HG02943 (cell line): ENCODE measurements at regions not wholly inside any gene's neighbourhood (a gene's known extent, or its start where the extent isn't known, plus 50 kb on each side); places are given as distances from the start of the nearest gene placed in this dataset.
"Not testable (repeated sequence)": the region's sequence is repeated elsewhere in the genome, so short reads cannot be mapped to it uniquely, and the experiment has no call there.

Source experiments
- ATAC-seq: cut with Tn5 transposase; IDR thresholded peaks from one replicate; pipeline ENCODE4 v1.9.1; 2021; ENCODE audit warnings: mild to moderate bottlenecking, low read depth, moderate library complexity; ENCODE audit not compliant: unreplicated experiment

DNA sequence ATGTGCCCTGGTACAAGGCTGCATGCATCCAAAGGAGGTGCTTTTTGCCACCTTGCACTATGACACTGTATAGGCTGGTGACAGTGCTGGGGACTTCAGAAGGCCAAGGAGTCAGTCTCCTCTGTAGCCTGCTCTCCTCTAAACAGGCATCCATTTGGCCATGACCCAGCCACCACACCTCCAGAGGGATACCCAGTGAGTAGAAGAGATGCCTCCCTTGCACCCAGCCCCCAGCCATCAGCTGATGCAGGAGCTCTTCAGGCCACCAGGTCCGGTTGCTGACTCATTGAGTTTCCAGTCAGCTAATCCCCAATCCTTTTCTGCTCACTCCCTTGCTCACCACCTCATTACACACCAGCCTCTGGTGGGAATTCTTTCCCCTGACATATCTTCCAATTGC lies 99.8 kb downstream of the PJA1 start:
- ATAC-seq, result no peak

DNA sequence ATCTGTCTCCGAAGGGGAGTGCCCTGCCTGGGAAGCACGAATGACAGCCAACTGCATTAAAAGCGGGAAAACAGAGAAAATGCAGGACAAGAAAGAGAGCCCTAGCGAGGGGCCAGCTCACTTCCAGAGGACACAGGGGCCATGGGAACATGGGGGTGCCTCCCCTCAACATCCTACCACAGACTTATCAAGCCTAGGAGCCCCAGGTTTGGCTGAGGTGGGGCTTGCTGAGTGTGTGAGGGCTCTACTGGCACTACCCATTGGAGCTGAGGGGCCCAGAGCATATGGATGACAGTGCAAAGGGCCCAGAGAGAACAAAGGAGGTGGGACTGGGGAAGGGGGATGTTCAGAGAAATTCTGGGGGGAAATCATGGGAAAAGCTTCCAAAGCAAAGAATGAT lies 101.8 kb downstream of the PJA1 start:
- ATAC-seq, result no peak

DNA sequence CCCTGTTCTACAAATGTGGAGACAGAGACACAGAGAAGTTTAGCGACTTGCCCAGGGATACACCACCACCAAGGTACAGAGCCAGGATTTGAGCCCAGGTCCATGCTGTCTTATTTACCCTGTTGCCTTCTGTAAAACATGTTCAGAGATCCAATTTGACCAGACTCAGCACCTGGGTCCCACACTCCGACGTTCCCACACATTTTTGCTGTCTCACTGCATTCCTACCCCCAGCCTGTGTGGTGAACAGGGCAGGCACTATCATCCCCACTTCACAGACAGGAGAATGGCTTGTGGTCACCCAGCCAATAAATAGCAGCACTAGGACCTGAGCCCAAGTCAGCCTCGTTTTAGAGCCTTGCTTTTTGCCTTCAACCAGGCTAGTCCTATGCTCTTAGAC lies 102.8 kb downstream of the PJA1 start:
- no peak for ATAC-seq

DNA sequence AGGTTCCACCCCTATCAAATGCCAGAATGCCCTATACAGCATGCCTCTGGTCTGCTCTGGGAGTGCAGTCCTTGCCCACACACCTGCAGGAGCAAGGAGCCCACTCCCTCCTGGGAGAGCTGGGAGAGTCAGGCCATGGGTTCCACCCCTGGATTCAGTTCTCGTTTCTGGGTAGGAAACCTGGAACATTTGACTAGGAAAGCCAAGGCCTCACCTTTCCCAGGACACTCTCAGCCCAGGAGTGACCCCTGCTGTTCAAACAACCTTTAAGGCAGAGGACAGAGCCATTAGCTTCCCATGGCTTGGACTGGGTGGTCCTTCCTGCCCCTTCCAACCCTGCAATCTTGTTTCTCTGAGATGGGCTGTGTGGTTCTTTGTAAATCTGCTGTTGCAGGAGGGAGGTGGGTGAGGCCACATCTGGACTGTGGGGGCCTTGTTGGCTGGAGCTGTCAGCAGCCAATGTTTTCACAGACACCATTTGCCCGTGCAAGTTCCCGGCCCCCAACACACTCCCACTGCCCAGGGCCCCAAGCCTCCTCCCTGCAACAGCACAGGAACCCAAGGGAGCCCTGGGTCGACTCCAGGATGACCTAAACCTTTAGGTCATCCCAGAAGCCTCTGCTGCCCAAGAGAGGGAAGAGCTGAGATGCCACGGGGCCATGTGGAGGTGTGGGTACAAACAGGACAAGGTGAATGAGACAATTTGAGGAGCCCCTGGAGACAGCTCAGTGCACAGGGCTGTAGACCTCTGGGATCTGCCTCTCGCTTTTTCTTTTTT lies 104.4 kb downstream of the PJA1 start:
- ATAC-seq, result no peak

DNA sequence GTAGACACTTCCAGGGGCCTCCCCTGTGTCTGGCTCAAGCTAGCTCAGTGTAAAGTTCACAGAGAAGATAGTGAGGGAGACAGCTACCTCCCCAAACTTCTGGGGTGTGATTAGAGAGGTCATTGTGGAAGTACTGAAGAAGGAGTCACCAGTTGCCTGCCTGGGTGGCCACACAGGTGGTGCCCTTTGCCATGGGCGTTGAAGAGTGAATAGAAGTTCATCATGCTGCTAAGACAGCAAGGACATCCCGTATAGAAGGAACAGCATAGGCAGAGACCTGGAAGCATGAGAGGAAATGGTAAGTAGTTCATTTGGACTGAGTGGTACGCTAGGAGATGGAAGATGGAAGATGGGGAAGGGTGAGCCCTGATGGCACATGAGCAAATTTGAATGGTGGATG lies 110.1 kb downstream of the PJA1 start:
- no peak for ATAC-seq

DNA sequence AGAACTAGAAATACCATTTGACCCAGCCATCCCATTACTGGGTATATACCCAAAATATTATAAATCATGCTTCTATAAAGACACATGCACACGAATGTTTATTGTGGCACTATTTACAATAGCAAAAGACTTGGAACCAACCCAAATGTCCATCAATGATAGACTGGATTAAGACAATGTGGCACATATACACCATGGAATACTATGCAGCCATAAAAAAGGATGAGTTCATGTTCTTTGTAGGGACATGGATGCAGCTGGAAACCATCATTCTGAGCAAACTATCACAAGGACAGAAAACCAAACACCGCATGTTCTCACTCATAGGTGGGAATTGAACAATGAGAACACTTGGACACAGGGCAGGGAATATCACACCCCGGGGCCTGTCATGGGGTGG lies 110.8 kb downstream of the PJA1 start:
- not testable (repeated sequence) for ATAC-seq

DNA sequence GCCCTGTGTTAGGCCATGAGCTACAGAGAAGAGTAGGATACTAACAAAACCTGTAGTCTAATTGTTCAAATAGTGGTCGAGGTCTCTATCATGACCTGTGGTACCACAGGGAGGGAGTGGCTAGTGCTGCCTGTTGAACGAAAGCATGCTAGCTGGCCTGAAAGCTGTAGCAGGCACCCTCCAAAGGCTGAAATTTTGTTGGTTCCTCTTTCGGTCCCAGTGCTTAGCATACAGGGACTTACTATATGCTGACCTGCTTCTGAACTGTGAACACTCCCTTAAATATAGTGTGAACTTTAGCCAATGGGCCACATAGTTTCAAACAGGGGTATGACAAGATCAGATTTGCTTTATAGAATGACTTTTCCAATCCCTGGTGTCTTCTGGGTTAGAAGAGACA lies 113.4 kb downstream of the PJA1 start:
- no peak for ATAC-seq

DNA sequence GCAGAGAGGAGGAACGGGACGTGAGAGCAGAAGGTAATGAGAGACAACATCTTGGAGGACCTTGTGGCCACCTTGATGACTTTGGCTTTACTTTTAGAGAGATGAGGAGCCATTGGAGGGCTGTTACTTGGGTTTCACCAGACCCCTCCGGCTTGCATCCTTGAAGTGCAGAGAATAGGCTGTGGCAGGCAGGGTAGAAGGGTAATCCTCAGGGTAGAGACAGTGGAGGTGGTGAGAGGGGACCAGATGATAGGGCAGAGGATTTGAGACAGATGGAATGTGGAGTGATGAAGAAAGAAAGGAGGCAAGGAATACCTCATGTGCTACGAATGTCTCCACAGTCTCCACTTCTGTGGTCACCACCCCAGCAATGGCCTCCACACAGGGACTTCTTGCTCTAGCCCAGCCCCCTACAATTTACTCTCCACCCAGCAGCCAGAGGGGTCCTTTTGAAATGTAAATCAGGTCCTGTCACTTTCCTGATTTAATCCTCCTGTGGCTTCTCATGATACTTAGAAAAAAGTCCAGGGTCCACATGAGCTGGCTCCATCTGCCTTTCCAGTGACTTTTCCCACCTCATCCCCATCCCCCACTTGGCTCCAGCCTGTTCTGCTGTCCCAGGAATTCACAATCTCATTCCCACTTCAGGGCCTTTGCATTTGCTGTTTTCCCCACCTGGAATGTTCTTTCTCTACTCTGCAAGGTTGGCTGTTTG lies 115.0 kb downstream of the PJA1 start:
- no peak for ATAC-seq

DNA sequence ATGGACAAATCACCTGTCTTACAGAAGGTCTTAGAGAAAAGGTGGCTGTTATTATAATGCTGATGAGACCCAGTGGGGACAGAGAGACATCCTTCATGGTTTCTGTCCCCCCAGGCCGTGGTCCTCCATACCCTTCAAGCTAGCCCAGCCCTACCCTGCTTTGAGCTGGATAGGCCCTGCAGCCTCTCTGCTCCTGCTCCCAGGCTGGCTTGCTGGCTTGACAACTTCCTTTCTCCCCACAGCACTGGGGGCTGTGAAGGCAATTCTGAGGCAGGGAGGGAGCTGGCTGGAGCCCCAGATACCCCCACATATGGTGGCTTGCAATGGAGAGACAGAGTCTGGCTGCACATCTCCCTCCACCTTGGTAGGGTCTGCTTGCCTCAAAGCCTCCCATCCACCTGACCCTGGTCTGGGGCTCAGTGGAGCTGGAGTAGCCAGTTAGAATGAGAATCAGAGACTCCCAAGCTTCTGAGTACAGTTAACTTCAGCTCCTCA lies 118.2 kb downstream of the PJA1 start:
- ATAC-seq, result no peak

DNA sequence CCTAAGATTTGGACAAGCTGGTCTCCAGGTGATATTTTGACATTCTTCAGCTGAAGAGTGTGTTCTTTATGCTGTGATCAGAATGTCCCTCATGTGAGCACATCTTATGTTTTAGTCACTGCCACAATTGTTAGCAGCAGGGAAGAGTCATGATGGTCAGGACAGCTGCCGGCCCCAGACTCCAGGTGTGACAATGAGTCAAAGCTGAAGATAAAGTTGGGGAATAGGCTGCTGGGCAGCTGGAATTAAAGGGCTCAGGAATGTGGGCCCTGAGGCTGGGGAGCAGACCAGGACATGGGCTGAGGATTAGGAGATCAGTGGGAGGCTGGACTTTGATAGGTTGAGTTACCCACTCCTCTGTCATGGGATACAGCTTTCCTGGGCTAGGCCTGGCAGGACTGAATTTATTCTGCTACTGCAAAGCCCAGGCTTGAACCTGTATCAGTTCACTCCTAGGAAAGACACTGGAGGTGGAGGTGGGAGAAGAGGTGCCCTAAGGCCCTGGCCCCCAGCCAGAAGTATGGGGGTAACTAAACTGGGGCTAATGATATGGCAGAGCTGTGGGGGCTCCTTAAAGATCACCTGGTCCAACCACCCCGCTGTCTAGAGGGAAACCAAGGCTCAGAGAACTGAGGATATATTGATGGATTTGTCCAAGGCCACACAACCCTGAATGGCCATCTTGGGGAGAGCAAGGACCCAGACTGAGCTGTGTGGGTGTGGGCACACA lies 119.5 kb downstream of the PJA1 start:
- no peak for ATAC-seq

DNA sequence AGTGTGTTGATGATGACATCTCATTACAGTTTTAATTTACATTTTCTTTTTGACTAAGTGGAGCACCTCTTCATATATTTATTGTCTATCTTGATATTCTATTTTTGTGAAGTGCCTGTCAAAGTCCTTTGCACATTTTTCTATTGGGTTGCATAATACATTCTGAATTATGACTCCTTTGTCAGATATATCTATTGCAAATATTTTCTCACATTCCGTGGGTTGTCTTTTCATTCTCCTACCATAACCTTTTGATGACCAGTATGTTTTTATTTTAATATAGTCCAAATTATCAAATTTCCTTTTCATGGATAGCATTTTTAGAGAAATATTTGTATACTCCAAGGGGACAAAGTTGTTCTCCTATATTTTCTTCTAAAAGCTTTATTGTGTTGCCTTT lies 126.4 kb downstream of the PJA1 start:
- no peak for ATAC-seq

DNA sequence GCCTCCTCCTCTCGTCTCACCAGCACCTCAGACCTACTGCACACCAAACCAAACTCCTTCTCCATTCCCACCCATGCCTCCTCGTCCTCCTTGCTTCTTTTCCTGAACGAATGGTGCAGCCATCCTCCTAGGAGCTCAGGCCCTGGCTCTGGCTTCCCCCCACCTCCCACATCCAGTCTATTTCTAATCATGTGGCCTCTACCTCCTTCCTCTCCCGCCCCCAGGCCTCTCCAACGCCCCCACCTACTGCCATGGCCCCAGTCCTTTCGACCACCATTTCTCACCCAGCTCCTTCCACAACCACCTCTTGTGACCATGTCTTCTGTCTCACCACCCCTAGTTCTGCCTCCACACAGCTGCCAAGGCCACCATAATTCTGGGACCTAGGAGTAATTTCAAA lies 127.1 kb downstream of the PJA1 start:
- ATAC-seq, result no peak

DNA sequence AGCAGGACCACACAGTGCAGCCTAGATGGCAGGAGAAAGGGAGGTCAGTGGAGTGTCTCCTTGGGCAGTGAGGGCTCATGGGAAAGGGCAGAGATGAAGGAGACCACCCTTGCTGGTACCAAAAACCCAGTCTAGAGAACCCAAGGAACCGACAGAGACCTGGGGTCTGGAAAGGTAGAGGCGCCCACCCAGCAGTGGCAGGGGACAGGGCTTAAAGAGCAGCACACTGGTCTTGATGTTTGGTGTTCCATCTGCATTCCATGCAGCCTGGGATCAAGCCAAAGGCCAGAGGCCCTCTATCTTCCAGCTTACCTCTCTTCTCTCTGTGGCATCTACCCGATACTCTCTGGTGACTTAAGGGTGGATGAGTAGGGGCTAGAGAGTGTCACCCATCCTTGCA lies 127.5 kb downstream of the PJA1 start:
- no peak for ATAC-seq

DNA sequence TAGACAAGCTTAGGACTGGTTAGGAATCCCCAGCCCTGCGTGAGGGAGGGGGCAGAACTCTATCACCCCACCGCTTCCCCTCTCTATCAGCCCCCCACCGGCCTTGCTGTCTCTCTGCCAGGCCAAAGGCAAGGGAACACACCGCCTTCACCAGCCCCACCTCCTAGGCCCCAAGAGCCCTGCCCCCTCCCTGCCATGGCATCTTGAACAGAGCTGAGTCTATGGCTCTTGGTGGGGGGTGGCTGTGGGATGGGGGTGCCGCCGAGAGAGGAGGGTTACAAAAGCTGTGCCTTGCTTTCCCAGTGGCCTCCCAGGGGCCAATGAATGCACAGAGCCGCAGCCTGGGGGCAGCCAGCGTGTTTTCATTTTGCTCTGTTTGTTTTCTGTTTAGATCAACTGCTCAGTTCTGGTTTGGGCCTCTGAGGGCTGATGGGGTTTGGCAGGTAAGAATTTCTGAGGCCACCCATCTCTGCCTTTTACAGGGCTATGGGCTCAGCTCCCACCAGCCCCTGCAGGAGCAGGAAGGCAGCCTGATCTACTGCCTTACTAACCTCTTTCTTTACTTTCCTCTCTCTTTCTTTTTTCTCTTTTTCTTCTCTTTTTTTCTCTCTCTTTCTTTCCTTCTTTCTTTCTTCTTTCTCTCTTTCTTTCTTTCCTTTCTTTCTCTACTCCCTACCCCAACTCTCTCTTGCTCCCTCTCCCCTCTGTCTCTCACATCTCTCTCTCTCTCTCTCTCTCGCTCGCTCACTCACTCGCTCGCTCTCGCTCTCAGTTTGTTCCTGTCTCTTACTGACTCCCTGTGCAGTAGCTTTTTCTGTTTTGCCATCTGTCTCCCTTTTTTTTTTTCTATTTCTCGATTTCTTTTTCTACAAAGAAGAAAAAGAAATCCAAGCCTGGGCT lies 128.3 kb downstream of the PJA1 start:
- no peak for ATAC-seq

DNA sequence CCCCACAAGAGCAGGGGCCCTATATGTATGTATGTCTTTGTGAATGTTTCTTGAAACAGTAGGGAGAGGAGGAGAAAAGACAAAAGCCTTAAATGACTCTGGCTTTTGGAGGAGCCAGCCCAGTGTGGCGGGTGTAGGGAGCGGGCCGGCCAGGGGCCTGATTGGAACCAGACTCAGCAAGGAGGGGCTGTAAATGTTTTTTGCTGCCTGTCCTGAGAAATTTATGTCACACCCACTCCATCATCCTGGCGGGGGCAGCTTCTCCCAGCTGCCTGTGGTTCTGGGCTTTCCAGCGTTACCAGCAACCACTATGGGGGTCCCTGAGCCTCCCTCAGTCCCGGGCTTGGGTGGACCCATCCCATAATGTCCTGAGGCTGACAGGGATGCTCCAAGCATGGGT lies 130.8 kb downstream of the PJA1 start:
- no peak for ATAC-seq

DNA sequence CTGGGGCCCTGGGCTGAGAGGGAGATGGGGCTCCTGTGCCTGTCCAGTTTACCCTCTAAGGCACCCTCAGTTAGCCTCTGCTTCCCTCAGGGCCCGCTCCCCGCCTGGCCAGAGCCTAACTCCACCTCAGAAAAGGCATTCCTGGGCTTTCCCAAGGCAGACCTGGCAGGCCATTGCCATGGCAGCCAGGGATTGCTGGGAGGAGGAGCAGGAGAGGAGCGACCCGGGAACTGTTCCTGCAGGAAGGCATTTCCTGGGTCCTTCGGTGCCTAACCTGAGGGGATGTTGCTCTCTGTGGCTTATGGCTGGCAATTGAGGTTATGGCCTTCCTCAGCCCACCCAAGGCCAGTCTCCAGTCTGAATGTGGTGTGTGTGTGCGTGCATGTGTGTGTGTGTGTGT lies 131.3 kb downstream of the PJA1 start:
- ATAC-seq, result no peak

DNA sequence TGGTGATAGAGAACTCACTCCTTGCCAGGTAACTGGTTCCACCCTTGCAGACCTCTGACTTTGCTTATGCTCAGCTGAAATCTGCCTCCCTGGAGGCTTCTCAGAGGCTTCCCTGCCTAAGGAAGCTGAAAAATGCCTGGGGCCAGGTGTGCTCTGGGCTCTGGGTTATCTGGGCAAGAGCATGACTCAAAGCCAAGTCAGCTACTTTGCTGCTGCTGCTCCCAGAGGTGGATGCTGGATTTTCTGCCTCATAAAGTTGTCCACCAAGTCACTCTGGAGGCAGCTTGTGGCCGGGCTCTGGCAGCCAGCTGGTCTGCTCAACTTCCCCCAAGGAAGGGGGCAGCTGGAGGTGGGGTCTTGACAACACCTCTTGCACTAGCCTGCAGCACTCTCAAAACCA lies 132.7 kb downstream of the PJA1 start:
- ATAC-seq, result no peak

DNA sequence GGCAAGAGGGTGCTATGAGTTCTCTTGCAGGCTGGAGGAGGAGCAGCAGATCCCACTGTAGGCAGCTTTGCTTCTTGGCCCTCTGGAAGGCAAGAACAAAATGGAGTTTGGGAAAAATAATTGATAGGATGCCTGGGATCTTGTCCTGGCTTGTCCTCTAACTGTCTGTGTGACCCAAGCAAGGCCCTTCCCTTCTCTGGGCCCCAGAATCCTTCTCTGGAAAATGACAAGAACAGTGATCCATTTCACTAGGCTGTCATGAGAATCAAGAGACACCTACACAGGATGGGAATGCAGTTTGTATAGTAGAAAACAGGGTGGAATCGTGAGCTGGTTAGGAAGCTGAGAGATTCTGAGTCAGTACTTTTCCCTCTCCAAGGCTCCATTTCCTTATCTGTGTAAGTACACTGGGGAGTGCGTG lies 133.3 kb downstream of the PJA1 start:
- ATAC-seq, result no peak

DNA sequence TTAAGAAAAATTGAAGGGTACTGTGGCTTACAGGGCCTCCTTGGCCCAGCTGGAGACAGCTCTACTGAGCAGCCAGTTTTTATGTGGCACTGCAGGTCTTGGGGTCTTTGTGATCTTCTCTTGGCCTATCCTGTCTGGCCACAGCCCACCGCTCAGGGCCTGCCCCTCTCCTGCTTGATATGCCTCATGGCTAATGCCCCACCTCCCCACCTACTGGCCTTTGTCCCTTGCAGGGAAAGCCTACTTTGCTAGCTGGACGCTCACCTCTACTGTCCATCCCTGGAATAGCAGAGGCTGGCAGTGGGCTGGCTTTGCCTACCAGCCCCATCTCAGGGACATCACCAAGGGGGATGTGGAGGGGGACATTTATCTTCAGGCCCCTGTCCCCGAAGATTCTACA lies 134.1 kb downstream of the PJA1 start:
- no peak for ATAC-seq

DNA sequence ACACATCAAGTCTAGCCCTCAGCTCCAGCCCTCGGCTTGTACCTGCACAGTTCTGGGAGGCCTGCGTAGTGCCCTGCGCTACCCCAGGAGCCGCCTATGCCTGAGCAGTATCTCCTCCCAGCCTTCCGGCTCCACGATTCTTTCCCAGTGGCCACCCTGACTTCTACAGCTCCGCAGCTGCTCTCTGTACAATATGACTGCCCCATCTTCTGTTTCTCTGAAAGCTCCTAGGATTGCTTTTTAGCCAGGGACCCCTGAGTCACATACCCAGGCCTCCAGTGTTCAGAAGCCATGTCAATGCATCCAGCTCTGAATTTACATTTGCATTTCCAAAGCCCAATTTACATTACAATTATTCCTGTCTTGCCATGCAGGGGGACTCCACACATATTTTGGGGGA lies 135.5 kb downstream of the PJA1 start:
- no peak for ATAC-seq

DNA sequence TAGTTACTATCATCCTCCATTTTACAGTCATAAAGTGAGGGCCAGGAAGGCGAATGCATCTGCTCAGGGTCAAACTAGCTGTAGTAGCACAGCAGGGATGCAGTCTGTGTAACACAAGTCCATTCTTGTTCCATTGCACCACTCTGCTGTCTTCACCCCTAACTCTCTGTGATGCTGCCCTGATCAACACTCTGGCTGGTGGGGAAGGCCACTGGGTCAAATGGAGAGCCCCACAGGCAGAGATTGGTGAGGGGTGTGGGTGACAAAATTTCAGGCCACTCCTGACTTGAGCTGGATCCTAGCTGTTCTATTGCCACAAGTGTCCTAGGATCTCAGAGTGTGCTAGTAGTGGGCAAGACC lies 136.5 kb downstream of the PJA1 start:
- no peak for ATAC-seq
